OCI-LY7 (cell line): ENCODE measurements at regions not wholly inside any gene's neighbourhood (a gene's known extent, or its start where the extent isn't known, plus 50 kb on each side); places are given as distances from the start of the nearest gene placed in this dataset.

Source experiments
- BruUV-seq: library from RNA; stranded (reverse); fragments of 400-500 nt; replicated peaks from 2 replicates; lab custom pipeline; 2021; lab: Mats Ljungman, UMichigan
- CTCF ChIA-PET: fragments of 300-600 bp; sonication (Branson Sonifier 250); formaldehyde crosslinking; loops from one replicate; lab custom pipeline; 2022; ENCODE audit warnings: antibody characterized with exemption; ENCODE audit not compliant: unreplicated experiment; lab: Charles Lee
- POLR2A ChIA-PET: fragments of 300-600 bp; sonication (Branson Sonifier 250); formaldehyde crosslinking; loops from one replicate; lab custom pipeline; 2022; ENCODE audit warnings: antibody characterized with exemption; lab: Charles Lee
- DNase-seq: peaks from one replicate; pipeline ENCODE4 v3.0.0-alpha.2; 2015; ENCODE audit warnings: low spot score
- H2AFZ ChIP-seq: fragments of 200-600 bp; sonication (generic), shearing (Covaris generic); 2 replicates; pipeline ENCODE4 v1.6.1; 2014; ENCODE audit warnings: mild to moderate bottlenecking, antibody characterized with exemption, low read length, moderate library complexity
- H3K27ac ChIP-seq: fragments of 200-600 bp; sonication (generic); 2 replicates; pipeline ENCODE4 v1.5.1; 2014; ENCODE audit warnings: mixed run types, low read depth, mild to moderate bottlenecking, moderate library complexity, low read length, inconsistent platforms; ENCODE audit not compliant: poor library complexity, severe bottlenecking
- H3K36me3 ChIP-seq: fragments of 200-600 bp; sonication (generic); 2 replicates; pipeline ENCODE4 v1.6.1; 2014; ENCODE audit warnings: mild to moderate bottlenecking, antibody characterized with exemption, low read length, moderate library complexity, mixed read lengths; ENCODE audit not compliant: insufficient read depth
- H3K4me1 ChIP-seq: fragments of 200-600 bp; sonication (generic); 2 replicates; pipeline ENCODE4 v1.5.1; 2014; ENCODE audit warnings: mild to moderate bottlenecking, low read length; ENCODE audit not compliant: insufficient read depth, poor library complexity, severe bottlenecking
- H3K4me2 ChIP-seq: fragments of 200-600 bp; sonication (generic); 2 replicates; pipeline ENCODE4 v1.6.1; 2014; ENCODE audit warnings: mild to moderate bottlenecking, low read length
- H3K4me3 ChIP-seq: fragments of 200-600 bp; sonication (generic); 2 replicates; pipeline ENCODE4 v1.5.1; 2014; ENCODE audit warnings: mild to moderate bottlenecking, low read depth, low read length; ENCODE audit not compliant: poor library complexity, severe bottlenecking
- H3K79me2 ChIP-seq: fragments of 200-600 bp; sonication (generic); 2 replicates; pipeline ENCODE4 v1.6.1; 2016; ENCODE audit warnings: low read depth, mild to moderate bottlenecking, low read length, moderate library complexity, mixed read lengths; ENCODE audit not compliant: insufficient read depth
- H3K9me2 ChIP-seq: fragments of 200-600 bp; sonication (generic); 2 replicates; pipeline ENCODE4 v1.6.1; 2016; ENCODE audit warnings: mild to moderate bottlenecking, low read length, mixed read lengths; ENCODE audit not compliant: insufficient read depth
- H3K9me3 ChIP-seq: fragments of 200-600 bp; sonication (generic); 2 replicates; pipeline ENCODE4 v1.6.1; 2014; ENCODE audit warnings: mild to moderate bottlenecking, mixed run types, low read length, mixed read lengths
- H4K20me1 ChIP-seq: fragments of 200-600 bp; sonication (generic); 2 replicates; pipeline ENCODE4 v1.6.1; 2014; ENCODE audit warnings: mild to moderate bottlenecking, antibody characterized with exemption, low read length, moderate library complexity, mixed read lengths; ENCODE audit not compliant: insufficient read depth
- EZH2phosphoT487 ChIP-seq: fragments of 200-600 bp; sonication (generic); IDR thresholded peaks from 2 replicates; pipeline ENCODE4 v1.6.1; 2018; ENCODE audit warnings: low read depth, borderline replicate concordance, mild to moderate bottlenecking, mixed run types, antibody characterized with exemption, low read length, moderate library complexity, mixed read lengths
- intact Hi-C: fragments of 100-400 bp; cut with micrococcal nuclease; formaldehyde crosslinking; loops from one replicate; pipeline ENCODE4 v1.10.0; 2022; ENCODE audit not compliant: unreplicated experiment
- TF ChIP-seq, protein P1 (sequence below): fragments of 200-600 bp; sonication (generic); conservative IDR thresholded peaks from 2 replicates; pipeline ENCODE4 v1.5.1; 2014; ENCODE audit warnings: mild to moderate bottlenecking, antibody characterized with exemption, low read length, moderate library complexity, mixed read lengths

DNA sequence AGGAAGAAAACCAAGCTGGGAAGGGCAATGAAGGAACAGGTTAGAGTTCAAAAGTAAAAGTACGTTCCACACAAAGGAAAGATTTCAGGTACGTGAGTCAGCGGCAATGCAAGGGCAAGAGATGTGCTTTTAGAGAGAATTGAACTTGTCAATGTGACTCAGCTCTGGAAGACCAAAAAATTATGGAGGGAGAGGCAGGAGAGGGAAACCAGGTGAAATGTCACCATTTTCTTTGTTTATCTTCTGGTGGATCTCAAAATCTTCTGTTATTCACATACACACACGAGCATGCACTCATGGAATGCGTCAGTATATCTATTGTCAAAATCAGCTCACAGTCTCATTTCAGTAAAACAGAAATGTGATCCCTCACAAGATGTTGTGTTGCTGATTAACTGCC lies 148.8 kb upstream of the RFX3 start:
- no peak for DNase-seq
- H3K36me3 ChIP-seq = no peaks in the 10 kb centered on the region
- no peaks in the 10 kb centered on the region for H3K79me2 ChIP-seq
- POLR2A ChIA-PET = interaction anchor here (0.7 kb wide), 1 partner anchor 768 kb away, joined by 3 read pairs; no protein-coding TSS in a partner anchor
- no peaks in the 10 kb centered on the region for H4K20me1 ChIP-seq
- H3K27ac ChIP-seq = no peak overlapping the region
- CTCF ChIA-PET = no interaction called here
- H3K4me2 ChIP-seq = no peak overlapping the region
- no peaks in the 10 kb centered on the region for H3K9me2 ChIP-seq
- no TSS peak for BruUV-seq
- no peak overlapping the region for H3K4me3 ChIP-seq
- no peaks in the 10 kb centered on the region for H3K9me3 ChIP-seq
- intact Hi-C loops = no loop called here
- no peak for TF ChIP-seq EZH2phosphoT487
- TF ChIP-seq, protein P1, sequence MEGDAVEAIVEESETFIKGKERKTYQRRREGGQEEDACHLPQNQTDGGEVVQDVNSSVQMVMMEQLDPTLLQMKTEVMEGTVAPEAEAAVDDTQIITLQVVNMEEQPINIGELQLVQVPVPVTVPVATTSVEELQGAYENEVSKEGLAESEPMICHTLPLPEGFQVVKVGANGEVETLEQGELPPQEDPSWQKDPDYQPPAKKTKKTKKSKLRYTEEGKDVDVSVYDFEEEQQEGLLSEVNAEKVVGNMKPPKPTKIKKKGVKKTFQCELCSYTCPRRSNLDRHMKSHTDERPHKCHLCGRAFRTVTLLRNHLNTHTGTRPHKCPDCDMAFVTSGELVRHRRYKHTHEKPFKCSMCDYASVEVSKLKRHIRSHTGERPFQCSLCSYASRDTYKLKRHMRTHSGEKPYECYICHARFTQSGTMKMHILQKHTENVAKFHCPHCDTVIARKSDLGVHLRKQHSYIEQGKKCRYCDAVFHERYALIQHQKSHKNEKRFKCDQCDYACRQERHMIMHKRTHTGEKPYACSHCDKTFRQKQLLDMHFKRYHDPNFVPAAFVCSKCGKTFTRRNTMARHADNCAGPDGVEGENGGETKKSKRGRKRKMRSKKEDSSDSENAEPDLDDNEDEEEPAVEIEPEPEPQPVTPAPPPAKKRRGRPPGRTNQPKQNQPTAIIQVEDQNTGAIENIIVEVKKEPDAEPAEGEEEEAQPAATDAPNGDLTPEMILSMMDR = no peak
- H2AFZ ChIP-seq = no peak overlapping the region
- no peaks in the 10 kb centered on the region for H3K4me1 ChIP-seq

DNA sequence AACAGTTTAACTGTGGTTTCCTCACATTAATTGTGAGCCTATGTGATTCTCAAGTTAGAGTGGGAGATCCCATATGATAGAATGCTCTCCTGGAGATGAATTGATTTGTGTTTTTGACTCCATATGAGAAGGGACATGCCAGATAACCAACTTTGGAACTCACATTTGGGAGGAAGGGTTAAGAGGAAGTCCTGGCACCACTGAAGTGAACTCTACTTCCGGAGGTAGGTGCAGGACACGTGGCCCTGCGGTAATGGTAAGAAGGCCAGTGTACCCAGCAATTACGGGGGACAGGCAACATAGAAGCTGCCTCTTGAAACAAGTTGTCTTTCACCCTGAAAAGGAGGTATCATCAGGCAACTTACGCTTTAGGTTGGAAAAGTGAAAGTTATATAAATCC lies 146.6 kb upstream of the RFX3 start:
- H3K4me1 ChIP-seq = no peaks in the 10 kb centered on the region
- H3K4me2 ChIP-seq = no peak overlapping the region
- intact Hi-C loops = no loop called here
- no peaks in the 10 kb centered on the region for H4K20me1 ChIP-seq
- no peak overlapping the region for H3K27ac ChIP-seq
- H2AFZ ChIP-seq = no peak overlapping the region
- CTCF ChIA-PET = no interaction called here
- no peaks in the 10 kb centered on the region for H3K36me3 ChIP-seq
- TF ChIP-seq EZH2phosphoT487 = no peak
- TF ChIP-seq, protein P1 = no peak
- no peak overlapping the region for H3K4me3 ChIP-seq
- no TSS peak for BruUV-seq
- H3K79me2 ChIP-seq = no peaks in the 10 kb centered on the region
- POLR2A ChIA-PET = no interaction called here
- no peaks in the 10 kb centered on the region for H3K9me2 ChIP-seq
- DNase-seq = no peak
- H3K9me3 ChIP-seq = no peaks in the 10 kb centered on the region

DNA sequence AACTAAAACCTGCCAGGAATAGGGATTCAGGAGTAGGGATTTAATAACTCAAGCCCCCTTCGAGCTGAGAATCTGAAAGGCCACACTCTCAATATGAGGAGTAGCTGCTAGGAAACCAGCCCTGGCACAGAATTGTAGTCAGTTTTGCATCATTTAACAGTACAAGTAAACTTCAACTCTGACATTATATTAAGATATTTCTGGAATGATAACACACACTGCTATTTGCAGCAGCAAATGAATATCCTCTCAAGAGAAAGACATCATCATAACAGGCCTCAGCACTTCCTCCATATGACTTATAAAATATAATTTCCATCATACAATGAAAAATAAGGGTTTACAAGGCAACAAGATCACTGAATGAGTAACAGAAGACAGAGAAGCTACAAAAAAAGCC lies 138.2 kb upstream of the RFX3 start:
- no peak overlapping the region for H3K4me3 ChIP-seq
- intact Hi-C loops = no loop called here
- no peak overlapping the region for H3K27ac ChIP-seq
- no peaks in the 10 kb centered on the region for H3K9me2 ChIP-seq
- ChIA-PET POLR2A (interaction anchor here (0.7 to 0.9 kb wide), 2 partner anchors 68 to 395 kb away, joined by 3 read pairs; no protein-coding TSS in a partner anchor), CTCF (no interaction called here)
- H3K4me1 ChIP-seq = no peaks in the 10 kb centered on the region
- no peak overlapping the region for H2AFZ ChIP-seq
- DNase-seq = no peak
- no TSS peak for BruUV-seq
- H3K79me2 ChIP-seq = no peaks in the 10 kb centered on the region
- no peaks in the 10 kb centered on the region for H3K36me3 ChIP-seq
- TF ChIP-seq EZH2phosphoT487 = no peak
- TF ChIP-seq, protein P1 = no peak
- H3K9me3 ChIP-seq = no peaks in the 10 kb centered on the region
- no peaks in the 10 kb centered on the region for H4K20me1 ChIP-seq
- H3K4me2 ChIP-seq = no peak overlapping the region
